ENCODE measurements at regions not wholly inside any gene's neighbourhood (a gene's known extent, or its start where the extent isn't known, plus 50 kb on each side); places are given as distances from the start of the nearest gene placed in this dataset.

DNA sequence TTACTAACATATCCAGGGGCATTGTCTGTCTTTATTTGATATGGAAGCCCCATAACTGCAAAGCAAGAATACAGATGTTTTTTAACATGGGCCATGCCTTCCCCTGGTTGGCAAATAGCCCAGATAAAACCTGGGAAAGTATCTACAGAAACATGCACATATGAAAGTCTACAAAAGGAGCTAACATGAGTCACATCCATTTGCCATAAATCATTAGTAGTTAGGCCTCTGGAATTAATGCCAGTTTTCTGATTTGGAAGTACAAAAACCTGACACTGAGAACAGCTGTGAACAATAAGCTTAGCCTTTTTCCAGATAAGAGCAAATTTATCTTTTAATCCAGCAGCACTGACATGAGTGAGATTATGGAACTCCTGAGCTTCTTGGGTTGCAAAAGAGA, 418.0 kb upstream of the IMPG1 start:
- TF ChIP-seq, protein P1, sequence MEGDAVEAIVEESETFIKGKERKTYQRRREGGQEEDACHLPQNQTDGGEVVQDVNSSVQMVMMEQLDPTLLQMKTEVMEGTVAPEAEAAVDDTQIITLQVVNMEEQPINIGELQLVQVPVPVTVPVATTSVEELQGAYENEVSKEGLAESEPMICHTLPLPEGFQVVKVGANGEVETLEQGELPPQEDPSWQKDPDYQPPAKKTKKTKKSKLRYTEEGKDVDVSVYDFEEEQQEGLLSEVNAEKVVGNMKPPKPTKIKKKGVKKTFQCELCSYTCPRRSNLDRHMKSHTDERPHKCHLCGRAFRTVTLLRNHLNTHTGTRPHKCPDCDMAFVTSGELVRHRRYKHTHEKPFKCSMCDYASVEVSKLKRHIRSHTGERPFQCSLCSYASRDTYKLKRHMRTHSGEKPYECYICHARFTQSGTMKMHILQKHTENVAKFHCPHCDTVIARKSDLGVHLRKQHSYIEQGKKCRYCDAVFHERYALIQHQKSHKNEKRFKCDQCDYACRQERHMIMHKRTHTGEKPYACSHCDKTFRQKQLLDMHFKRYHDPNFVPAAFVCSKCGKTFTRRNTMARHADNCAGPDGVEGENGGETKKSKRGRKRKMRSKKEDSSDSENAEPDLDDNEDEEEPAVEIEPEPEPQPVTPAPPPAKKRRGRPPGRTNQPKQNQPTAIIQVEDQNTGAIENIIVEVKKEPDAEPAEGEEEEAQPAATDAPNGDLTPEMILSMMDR (IDR thresholded peaks at IDR 0.05): no peak
- TF ChIP-seq POLR2A (IDR thresholded peaks at IDR 0.05): no peak
